ENCODE measurements at regions not wholly inside any gene's neighbourhood (a gene's known extent, or its start where the extent isn't known, plus 50 kb on each side); places are given as distances from the start of the nearest gene placed in this dataset.

GRCh38 chr11:30107899-30108298, 91.1 kb upstream of the KCNA4 start:
- TF ChIP-seq EP300 (IDR thresholded peaks at IDR 0.05) = no peak
- no peak for TF ChIP-seq CTCF (IDR thresholded peaks at IDR 0.05)
- TF ChIP-seq POLR2A (IDR thresholded peaks at IDR 0.05) = no peak
